Keratinocyte (primary cell): ENCODE measurements at regions not wholly inside any gene's neighbourhood (a gene's known extent, or its start where the extent isn't known, plus 50 kb on each side); places are given as distances from the start of the nearest gene placed in this dataset.

Experiments
- DNase-seq: peaks from one replicate; pipeline ENCODE4 v3.0.0-alpha.2; 2011; ENCODE audit warnings: low read depth, missing footprints, low spot score
- FAIRE-seq: peaks from 2 replicates; lab custom pipeline; 2011; peaks lifted over from hg19 to GRCh38; lab: Jason Lieb, UNC
- H2AFZ ChIP-seq: 2 replicates; pipeline ENCODE4 v1.6.0; 2012; ENCODE audit warnings: low read length, control low read depth, inconsistent platforms; ENCODE audit not compliant: control insufficient read depth
- H3K27ac ChIP-seq: 2 replicates; pipeline ENCODE4 v1.5.1; 2011; ENCODE audit warnings: low read length; ENCODE audit not compliant: control insufficient read depth, insufficient read depth
- H3K27me3 ChIP-seq: 3 replicates; pipeline ENCODE4 v1.6.0; 2011; ENCODE audit warnings: low read length; ENCODE audit not compliant: control insufficient read depth, insufficient read depth; ENCODE audit errors: extremely low read depth
- H3K36me3 ChIP-seq, 2 experiments: 2 replicates in 1 of 2; 3 replicates in 1 of 2; pipeline ENCODE4 v1.5.1; 2011; ENCODE audit warnings: low read length in 2 of 2, mild to moderate bottlenecking in 1 of 2; ENCODE audit not compliant: control insufficient read depth in 2 of 2, insufficient read depth in 2 of 2; ENCODE audit errors: extremely low read depth in 1 of 2
- H3K4me1 ChIP-seq: 3 replicates; pipeline ENCODE4 v1.5.1; 2011; ENCODE audit warnings: low read length; ENCODE audit not compliant: control insufficient read depth, insufficient read depth; ENCODE audit errors: extremely low read depth
- H3K4me2 ChIP-seq: 3 replicates; pipeline ENCODE4 v1.6.0; 2011; ENCODE audit warnings: low read depth, low read length; ENCODE audit not compliant: control insufficient read depth, insufficient read depth; ENCODE audit errors: extremely low read depth
- H3K4me3 ChIP-seq, 3 experiments: fragments of 200-600 bp in 1 of 3; sonication (generic) in 1 of 3; 2 replicates in 2 of 3; 3 replicates in 1 of 3; pipeline ENCODE4 v1.5.1; 2011 to 2016; ENCODE audit warnings: low read length in 3 of 3, mild to moderate bottlenecking in 3 of 3, control low read depth in 2 of 3, inconsistent platforms in 1 of 3, low read depth in 1 of 3, mixed read lengths in 1 of 3, mixed run types in 1 of 3, moderate library complexity in 1 of 3; ENCODE audit not compliant: control insufficient read depth in 2 of 3, insufficient read depth in 2 of 3; ENCODE audit errors: extremely low read depth in 1 of 3
- H3K79me2 ChIP-seq: 2 replicates; pipeline ENCODE4 v1.6.0; 2012; ENCODE audit warnings: low read length; ENCODE audit not compliant: control insufficient read depth, insufficient read depth
- H3K9ac ChIP-seq: 3 replicates; pipeline ENCODE4 v1.6.0; 2011; ENCODE audit warnings: low read length; ENCODE audit not compliant: control insufficient read depth, insufficient read depth; ENCODE audit errors: extremely low read depth
- H3K9me1 ChIP-seq: 3 replicates; pipeline ENCODE4 v1.6.0; 2011; ENCODE audit warnings: low read length; ENCODE audit not compliant: control insufficient read depth, insufficient read depth; ENCODE audit errors: extremely low read depth
- H3K9me3 ChIP-seq: 2 replicates; pipeline ENCODE4 v1.5.1; 2012; ENCODE audit warnings: low read depth, low read length; ENCODE audit not compliant: control insufficient read depth
- H4K20me1 ChIP-seq: 3 replicates; pipeline ENCODE4 v1.6.0; 2011; ENCODE audit warnings: low read length; ENCODE audit not compliant: control insufficient read depth, insufficient read depth; ENCODE audit errors: extremely low read depth
- EZH2 ChIP-seq: IDR thresholded peaks from one replicate; pipeline ENCODE4 v1.6.1; 2012; ENCODE audit warnings: inconsistent platforms, mild to moderate bottlenecking, low read length, moderate library complexity
- dilution Hi-C: fragments of 300-500 bp; cut with MboI; formaldehyde crosslinking; loops from one replicate; pipeline ENCODE4 v1.7.0; 2020; ENCODE audit warnings: low sequenced_read_pairs; ENCODE audit not compliant: extremely low pct_ligation_motif_present
- TF ChIP-seq, protein P1 (sequence below), 3 experiments: IDR thresholded peaks in 1 of 3; conservative IDR thresholded peaks in 1 of 3; optimal IDR thresholded peaks in 1 of 3; 2 replicates in 2 of 3; 3 replicates in 1 of 3; pipeline versions ENCODE3 to v1.5.1; 2011; ENCODE audit warnings: low read length in 3 of 3, mild to moderate bottlenecking in 3 of 3, moderate library complexity in 2 of 3, control low read depth in 1 of 3, inconsistent platforms in 1 of 3; ENCODE audit not compliant: insufficient read depth in 2 of 3; ENCODE audit errors: extremely low read depth in 1 of 3

DNA sequence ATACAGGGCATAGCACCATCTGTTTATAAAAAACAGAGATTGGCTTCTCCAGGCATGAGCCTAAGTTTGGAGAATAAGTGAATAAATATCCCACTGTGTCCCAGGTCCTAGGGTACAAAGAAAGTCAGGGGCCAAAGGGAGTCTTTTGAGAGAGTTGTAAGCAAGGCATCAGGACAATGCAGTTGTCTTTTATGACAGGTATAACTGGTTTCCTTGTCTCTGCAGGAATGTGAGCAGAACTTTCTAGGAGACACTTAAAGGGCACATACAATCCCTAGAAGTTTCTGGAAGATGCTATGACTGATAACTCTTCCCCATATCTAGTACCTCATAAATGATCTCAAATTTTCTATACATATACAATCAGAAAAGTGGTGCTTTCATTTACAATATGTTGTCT lies 245.6 kb upstream of the RGMB start:
- dilution Hi-C loops: no loop called here
- TF ChIP-seq, protein P1, sequence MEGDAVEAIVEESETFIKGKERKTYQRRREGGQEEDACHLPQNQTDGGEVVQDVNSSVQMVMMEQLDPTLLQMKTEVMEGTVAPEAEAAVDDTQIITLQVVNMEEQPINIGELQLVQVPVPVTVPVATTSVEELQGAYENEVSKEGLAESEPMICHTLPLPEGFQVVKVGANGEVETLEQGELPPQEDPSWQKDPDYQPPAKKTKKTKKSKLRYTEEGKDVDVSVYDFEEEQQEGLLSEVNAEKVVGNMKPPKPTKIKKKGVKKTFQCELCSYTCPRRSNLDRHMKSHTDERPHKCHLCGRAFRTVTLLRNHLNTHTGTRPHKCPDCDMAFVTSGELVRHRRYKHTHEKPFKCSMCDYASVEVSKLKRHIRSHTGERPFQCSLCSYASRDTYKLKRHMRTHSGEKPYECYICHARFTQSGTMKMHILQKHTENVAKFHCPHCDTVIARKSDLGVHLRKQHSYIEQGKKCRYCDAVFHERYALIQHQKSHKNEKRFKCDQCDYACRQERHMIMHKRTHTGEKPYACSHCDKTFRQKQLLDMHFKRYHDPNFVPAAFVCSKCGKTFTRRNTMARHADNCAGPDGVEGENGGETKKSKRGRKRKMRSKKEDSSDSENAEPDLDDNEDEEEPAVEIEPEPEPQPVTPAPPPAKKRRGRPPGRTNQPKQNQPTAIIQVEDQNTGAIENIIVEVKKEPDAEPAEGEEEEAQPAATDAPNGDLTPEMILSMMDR (optimal IDR thresholded peaks at IDR 0.05 in 1 of 3, IDR thresholded peaks at IDR 0.05 in 1 of 3, conservative IDR thresholded peaks at IDR 0.05 in 1 of 3; ENCODE audit: extremely low read depth in 1 of 3, insufficient read depth in 2 of 3, low read length in 3 of 3): no peak
- TF ChIP-seq EZH2: no peak

DNA sequence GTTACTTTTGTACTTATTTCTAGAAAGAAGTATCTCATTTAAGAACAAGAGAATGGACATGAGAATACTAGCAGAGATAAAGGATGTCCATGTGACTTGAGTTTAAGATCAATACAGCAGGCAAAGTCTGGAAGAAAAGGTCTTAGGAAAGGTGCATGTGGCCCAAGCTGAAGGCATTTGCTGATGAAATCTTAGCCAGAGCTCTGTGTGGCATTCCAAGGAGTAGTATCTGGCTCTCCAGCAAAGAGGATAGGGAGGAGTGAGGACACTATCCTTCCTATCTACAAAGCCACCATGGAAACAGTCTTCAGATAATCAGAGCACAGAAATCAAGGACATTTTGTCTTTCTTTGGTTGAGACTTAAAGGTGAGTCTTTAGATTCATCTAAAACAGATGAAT lies 244.1 kb upstream of the RGMB start:
- no peak overlapping the region for H3K27ac ChIP-seq
- H4K20me1 ChIP-seq: no peaks in the 10 kb centered on the region
- H3K27me3 ChIP-seq: no peaks in the 10 kb centered on the region
- FAIRE-seq (no peak), DNase-seq (no peak)
- H3K9me1 ChIP-seq: no peaks in the 10 kb centered on the region
- no peaks in the 10 kb centered on the region for H3K79me2 ChIP-seq
- H3K4me2 ChIP-seq: no peak overlapping the region
- no peak overlapping the region for H2AFZ ChIP-seq
- H3K9me3 ChIP-seq: no peaks in the 10 kb centered on the region
- dilution Hi-C loops: no loop called here
- H3K4me3 ChIP-seq: no peak overlapping the region
- no peaks in the 10 kb centered on the region for H3K36me3 ChIP-seq
- TF ChIP-seq EZH2: no peak
- TF ChIP-seq, protein P1 (optimal IDR thresholded peaks at IDR 0.05 in 1 of 3, IDR thresholded peaks at IDR 0.05 in 1 of 3, conservative IDR thresholded peaks at IDR 0.05 in 1 of 3; ENCODE audit: extremely low read depth in 1 of 3, insufficient read depth in 2 of 3, low read length in 3 of 3): no peak
- no peak overlapping the region for H3K9ac ChIP-seq
- H3K4me1 ChIP-seq: no peaks in the 10 kb centered on the region

More for the DNA sequence above, 245.6 kb upstream of the RGMB start:
- DNase-seq (no peak), FAIRE-seq (no peak)
- H3K4me1 ChIP-seq: no peaks in the 10 kb centered on the region
- H3K79me2 ChIP-seq: no peaks in the 10 kb centered on the region
- H2AFZ ChIP-seq: no peak overlapping the region
- no peak overlapping the region for H3K27ac ChIP-seq
- H3K4me2 ChIP-seq: no peak overlapping the region
- no peak overlapping the region for H3K4me3 ChIP-seq
- no peaks in the 10 kb centered on the region for H3K27me3 ChIP-seq
- H3K36me3 ChIP-seq: no peaks in the 10 kb centered on the region
- H3K9me3 ChIP-seq: no peaks in the 10 kb centered on the region
- no peak overlapping the region for H3K9ac ChIP-seq
- no peaks in the 10 kb centered on the region for H4K20me1 ChIP-seq
- H3K9me1 ChIP-seq: no peaks in the 10 kb centered on the region
